Rectal smooth muscle tissue (tissue), 1 donor: ENCODE measurements at regions not wholly inside any gene's neighbourhood (a gene's known extent, or its start where the extent isn't known, plus 50 kb on each side); places are given as distances from the start of the nearest gene placed in this dataset.
"Not testable (repeated sequence)": the region's sequence is repeated elsewhere in the genome, so short reads cannot be mapped to it uniquely, and the experiment has no call there.

ENCODE experiments used
- H3K27ac ChIP-seq: one replicate; pipeline ENCODE4 v1.7.0; 2013; ENCODE audit warnings: low read depth, low read length, inconsistent platforms
- H3K27me3 ChIP-seq: one replicate; pipeline ENCODE4 v1.7.0; 2013; ENCODE audit warnings: low read length; ENCODE audit not compliant: control insufficient read depth, insufficient read depth
- H3K36me3 ChIP-seq: one replicate; pipeline ENCODE4 v1.7.0; 2013; ENCODE audit warnings: low read length; ENCODE audit not compliant: control insufficient read depth, insufficient read depth
- H3K4me1 ChIP-seq: one replicate; pipeline ENCODE4 v1.7.0; 2013; ENCODE audit warnings: low read length; ENCODE audit not compliant: control insufficient read depth, insufficient read depth
- H3K4me3 ChIP-seq: one replicate; pipeline ENCODE4 v1.7.0; 2013; ENCODE audit warnings: low read length
- H3K9ac ChIP-seq: one replicate; pipeline ENCODE4 v1.7.0; 2013; ENCODE audit warnings: low read length

DNA sequence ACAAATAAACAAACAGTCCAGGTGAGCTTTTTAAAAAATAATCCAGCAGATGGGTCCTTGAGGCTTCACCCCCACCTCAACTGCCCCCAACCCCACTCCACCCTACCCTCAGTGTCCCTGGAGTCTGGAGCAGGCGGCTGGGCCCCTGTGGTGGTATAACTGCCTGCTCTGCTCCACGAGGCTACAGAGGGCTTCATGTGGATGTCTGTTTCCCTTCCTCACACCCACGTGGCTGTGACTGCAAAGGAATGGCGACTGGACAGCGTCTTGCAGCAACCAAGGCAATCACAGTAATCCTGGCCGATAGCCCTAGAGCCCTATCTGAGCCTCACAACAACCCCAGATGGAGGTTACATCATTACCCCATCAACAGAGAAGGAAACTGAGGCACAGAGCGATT lies 76.5 kb downstream of the SLC2A10 start:
- H3K36me3 ChIP-seq = no peaks in the 10 kb centered on the region
- peaks cover 2% of the 10 kb centered on the region for H3K4me1 ChIP-seq
- no peak overlapping the region for H3K4me3 ChIP-seq
- no peak overlapping the region for H3K9ac ChIP-seq
- no peaks in the 10 kb centered on the region for H3K27me3 ChIP-seq
- H3K27ac ChIP-seq = no peak overlapping the region

DNA sequence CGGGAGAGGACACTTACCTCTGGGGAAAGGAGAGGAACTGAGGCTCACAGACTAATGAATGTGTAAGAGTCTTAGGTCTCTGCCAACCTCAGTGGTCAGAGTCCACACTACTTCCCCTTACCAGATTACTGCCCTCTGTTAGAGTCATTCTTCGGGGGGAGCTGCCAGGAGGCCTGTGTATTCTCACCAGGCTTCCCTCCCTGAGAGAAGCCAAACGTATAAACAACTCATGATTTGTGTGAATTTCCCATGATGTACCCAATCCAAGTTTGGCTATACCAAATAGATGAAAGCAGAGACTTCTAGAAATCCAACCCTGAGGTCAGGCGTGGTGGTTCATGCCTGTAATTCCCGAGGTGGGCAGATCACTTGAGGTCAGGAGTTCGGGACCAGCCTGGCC lies 77.1 kb downstream of the SLC2A10 start:
- no peak overlapping the region for H3K9ac ChIP-seq
- no peak overlapping the region for H3K27ac ChIP-seq
- no peaks in the 10 kb centered on the region for H3K27me3 ChIP-seq
- no peak overlapping the region for H3K4me3 ChIP-seq
- peaks cover 2% of the 10 kb centered on the region for H3K4me1 ChIP-seq
- H3K36me3 ChIP-seq = no peaks in the 10 kb centered on the region

DNA sequence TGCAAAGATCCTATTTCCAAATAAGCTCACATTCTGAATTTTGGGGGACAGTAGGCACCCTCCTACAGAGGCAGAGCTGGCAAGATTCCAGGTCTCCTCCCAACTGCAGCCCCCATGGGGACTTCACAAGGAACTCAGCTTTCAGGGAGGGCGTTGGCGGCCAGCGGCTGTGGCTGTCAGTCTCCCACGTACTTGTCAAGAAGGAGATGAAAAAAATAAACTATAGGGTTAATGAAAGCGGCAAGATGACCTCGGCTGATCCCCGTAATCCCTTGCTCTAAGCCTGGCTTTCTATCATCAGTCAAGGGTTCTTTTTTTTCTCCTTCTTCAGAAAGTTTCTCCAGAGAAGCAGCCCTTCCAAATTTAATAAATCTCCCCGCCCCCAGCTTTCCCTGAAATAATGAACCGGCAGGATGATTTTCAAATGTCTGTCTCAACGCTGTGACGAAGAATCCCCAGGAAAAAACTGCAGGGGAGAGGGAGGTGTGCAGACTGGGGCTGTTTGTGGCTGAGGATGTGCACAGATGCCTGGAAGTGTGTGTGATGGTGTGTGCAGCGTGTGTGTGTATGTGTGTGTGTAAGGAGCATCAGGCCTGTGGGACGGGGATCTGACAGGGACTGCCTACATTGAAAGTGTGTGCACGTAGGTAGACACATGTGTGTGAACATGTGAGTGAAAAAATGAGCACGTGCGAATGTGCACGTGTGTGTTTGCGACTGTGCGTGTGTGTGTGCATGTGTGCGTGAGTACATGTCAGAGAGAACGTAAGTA lies 78.7 kb downstream of the SLC2A10 start:
- H3K9ac ChIP-seq = no peak overlapping the region
- H3K36me3 ChIP-seq = no peaks in the 10 kb centered on the region
- H3K4me3 ChIP-seq = no peak overlapping the region
- H3K4me1 ChIP-seq = peaks cover 2% of the 10 kb centered on the region
- no peak overlapping the region for H3K27ac ChIP-seq
- no peaks in the 10 kb centered on the region for H3K27me3 ChIP-seq

- H3K9ac ChIP-seq, H3K27ac ChIP-seq, H3K4me3 ChIP-seq, H3K36me3 ChIP-seq, H3K4me1 ChIP-seq, H3K27me3 ChIP-seq: not testable (repeated sequence)
These were observed 79.3 kb downstream of the SLC2A10 start for GRCh38 chr20:46788763-46789091.

DNA sequence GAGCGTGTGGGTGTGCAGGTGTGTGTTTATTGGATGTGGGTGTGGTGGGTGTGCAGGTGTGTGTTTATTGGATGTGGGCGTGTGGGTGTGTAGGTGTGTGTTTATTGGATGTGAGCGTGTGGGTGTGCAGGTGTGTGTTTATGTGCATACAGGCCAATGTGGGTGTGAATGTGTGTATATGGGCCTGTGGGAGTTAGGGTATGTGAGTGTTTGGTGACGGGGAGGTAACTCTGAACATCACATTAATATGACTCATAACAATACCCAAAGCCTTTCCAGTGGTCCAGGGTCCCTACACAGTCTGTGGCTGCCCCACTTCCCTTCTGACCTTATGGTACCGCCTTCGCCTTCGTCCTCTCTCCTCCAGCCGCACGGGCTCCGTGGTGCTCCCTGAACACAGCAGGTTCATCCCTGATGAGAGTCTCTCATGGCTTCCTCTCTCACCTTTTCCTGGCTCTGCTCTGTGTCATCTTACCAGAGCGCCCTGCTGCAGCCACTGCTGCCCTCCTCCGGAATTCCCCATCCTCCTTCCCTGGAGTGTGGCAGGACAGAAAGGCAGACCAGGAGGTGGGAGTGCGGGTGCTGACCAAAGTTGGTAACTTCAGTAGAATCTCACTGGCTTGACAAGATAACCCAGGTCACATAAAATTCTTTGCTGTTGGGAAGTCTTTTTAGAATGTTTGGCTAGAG lies 80.0 kb downstream of the SLC2A10 start:
- Histone ChIP-seq H3K27me3 (no peaks in the 10 kb centered on the region), H3K4me1 (peaks cover 2% of the 10 kb centered on the region), H3K9ac (no peak overlapping the region), H3K36me3 (no peaks in the 10 kb centered on the region), H3K27ac (no peak overlapping the region), H3K4me3 (no peak overlapping the region)

DNA sequence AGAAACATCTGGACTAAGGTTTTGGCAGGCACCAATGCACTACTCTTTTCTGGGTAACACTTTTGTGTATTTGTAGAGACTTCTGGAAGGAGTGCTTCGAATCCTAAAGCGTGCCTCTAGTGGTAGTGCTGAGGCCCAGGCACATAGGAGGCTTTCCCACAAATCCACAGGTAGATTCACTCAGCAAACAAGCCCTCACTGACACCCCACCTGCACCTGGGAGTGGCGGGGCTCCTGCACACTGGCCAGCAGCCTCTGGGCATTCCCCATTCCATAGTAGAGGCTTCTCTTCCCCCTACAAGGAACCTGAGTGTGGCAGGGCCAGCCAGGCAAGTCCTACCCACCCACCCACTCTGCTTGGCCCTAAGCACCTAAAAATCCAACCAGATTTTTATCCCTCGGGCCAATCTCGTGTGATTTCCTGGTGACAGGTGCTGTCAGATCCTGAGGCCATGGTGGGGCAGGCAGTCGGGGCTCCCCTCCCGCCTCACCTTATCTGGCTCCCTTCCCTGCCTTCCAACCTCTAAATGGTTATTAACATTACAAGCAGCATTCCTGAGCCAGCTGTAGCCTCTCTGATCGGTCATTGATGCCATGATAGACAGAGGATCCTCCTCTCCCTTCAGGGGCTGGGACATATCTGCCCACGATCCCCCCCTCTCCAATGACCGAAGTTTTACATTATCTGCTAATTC lies 82.4 kb downstream of the SLC2A10 start:
- H3K36me3 ChIP-seq = no peaks in the 10 kb centered on the region
- no peak overlapping the region for H3K9ac ChIP-seq
- no peak overlapping the region for H3K4me3 ChIP-seq
- no peaks in the 10 kb centered on the region for H3K27me3 ChIP-seq
- H3K27ac ChIP-seq = no peak overlapping the region
- peaks cover 2% of the 10 kb centered on the region for H3K4me1 ChIP-seq

DNA sequence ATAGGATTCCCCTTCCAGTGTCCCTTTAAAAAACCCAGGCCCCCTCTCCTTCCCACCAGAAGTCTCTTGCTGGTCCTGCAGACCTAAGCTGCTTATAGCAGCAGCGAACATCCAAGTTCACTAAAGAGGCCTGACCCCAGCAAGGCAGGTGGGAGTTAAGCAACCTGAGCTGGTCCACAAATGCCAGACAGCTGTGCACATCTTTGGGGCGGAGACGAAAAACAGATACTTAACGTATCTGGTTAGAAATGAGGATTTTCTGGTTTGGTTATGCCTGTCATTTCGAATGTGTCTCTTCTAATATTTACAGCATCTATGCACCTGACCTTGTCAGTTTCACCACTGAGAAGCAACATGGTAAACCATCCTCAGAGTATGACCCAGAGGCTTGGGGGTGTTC lies 87.8 kb downstream of the SLC2A10 start:
- H3K4me1 ChIP-seq = no peaks in the 10 kb centered on the region

DNA sequence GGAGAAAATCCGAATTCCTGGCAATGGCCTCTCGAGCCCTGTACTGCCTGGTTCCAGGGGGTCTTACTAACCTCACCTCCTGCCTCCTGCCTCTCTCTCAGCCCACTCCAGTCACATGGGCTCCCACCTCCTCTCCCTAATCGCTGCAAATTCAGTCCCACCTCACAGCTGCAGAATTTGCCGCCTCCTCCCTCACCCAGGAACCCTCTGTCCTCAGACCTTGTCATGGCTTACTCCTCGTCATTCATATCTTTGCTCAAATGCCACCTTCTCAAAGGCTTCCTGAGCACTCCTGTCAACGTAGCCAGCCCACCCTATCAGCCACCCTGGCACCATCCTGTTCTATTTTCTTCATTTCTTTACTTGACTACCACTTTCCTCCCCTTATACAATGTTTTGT lies 89.0 kb downstream of the SLC2A10 start:
- Histone ChIP-seq H3K27me3 (no peaks in the 10 kb centered on the region), H3K4me3 (no peak overlapping the region), H3K4me1 (no peaks in the 10 kb centered on the region), H3K27ac (no peak overlapping the region), H3K9ac (no peak overlapping the region), H3K36me3 (no peaks in the 10 kb centered on the region)

More for the DNA sequence above, 87.8 kb downstream of the SLC2A10 start:
- Histone ChIP-seq H3K27ac (no peak overlapping the region), H3K4me3 (no peak overlapping the region), H3K27me3 (no peaks in the 10 kb centered on the region), H3K36me3 (no peaks in the 10 kb centered on the region), H3K9ac (no peak overlapping the region)

DNA sequence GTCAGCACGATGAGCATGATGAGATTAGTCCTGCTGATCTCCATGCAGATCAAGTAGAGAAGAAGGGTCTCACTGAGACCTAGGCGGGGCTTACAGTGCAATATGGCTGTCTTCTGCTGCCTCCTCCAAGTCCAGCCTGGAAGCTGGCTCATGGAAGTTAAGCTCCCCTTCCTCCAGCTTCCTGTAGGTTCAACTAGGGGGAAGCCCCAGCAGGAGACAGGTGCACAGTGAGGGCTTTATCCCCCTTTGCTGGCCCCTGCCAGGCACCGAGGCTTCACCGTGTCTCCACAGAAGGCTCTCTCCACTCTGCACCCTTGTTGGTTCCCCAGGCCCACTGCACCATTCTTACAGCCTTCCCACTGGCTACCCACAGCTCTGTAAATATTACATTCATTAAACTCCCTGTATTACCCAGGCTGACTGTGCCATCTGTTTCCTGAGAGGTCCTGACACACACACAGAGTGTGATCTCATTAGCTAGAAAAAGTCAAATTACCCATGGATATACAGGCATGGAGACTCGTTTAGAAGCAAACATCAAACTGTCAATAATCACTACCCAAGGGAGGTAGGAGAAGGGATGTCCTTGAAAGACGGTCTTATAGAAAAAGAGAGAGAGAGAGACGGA lies 90.4 kb downstream of the SLC2A10 start:
- no peaks in the 10 kb centered on the region for H3K36me3 ChIP-seq
- no peaks in the 10 kb centered on the region for H3K4me1 ChIP-seq
- H3K27ac ChIP-seq = no peak overlapping the region
- H3K9ac ChIP-seq = no peak overlapping the region
- no peak overlapping the region for H3K4me3 ChIP-seq
- H3K27me3 ChIP-seq = no peaks in the 10 kb centered on the region

- H3K36me3 ChIP-seq = no peaks in the 10 kb centered on the region
- H3K9ac ChIP-seq = no peak overlapping the region
- H3K4me1 ChIP-seq = no peaks in the 10 kb centered on the region
- no peak overlapping the region for H3K27ac ChIP-seq
- H3K27me3 ChIP-seq = no peaks in the 10 kb centered on the region
- no peak overlapping the region for H3K4me3 ChIP-seq
These were observed 91.0 kb downstream of the SLC2A10 start for GRCh38 chr20:46800409-46800804.

DNA sequence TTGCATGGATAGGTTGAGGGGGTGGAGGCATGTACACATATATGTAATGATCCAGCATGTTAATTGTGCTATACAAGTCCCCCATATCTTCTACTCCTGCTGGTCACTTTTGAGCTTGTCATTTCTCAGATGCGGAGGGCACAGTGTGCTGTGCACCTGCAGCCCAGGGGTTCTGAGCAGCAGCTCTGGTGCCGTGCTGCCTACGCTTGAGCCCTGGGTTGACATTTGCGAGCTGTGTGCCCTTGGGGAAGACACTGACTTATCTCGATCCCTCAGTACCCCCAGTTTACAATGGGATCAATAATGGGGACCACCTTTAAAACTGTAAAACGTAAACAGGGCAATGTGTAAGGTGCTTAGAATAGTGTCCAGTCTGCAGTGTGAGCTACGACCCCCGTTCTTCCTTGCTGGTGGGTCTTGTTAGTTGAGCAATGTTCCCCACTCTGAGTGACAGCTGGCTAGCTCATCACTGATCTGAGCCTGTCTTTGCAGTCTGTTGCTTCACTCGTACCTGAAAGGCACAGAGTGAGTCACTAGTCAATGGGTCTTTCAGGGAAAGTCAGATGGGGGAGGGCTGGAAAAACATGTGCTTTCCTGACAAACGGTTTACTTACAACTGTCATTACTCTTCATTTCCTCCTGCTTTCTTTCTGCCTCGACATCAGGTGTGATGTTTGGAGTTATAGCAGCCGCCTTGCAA lies 91.7 kb downstream of the SLC2A10 start:
- Histone ChIP-seq H3K9ac (no peak overlapping the region), H3K4me1 (no peaks in the 10 kb centered on the region), H3K36me3 (no peaks in the 10 kb centered on the region), H3K27me3 (no peaks in the 10 kb centered on the region), H3K27ac (no peak overlapping the region), H3K4me3 (no peak overlapping the region)

DNA sequence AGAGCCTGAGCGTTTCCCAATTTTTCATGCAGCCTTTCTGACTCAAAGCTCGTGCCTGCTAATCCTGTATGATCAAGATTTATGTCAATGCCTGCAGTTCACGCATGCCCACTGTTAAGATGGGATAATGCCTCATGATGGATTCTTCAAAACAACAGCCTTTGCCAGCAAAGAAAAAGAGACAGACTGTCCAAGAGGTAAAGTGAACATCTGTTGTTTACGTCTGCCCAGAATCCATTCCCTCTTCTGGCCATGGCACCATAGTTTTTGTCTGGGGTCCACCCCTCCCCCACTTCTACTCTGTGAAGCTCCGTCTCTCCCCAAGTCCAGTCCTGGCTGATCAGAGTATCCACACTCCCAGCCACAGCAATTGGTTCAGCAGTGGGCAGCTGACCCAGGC lies 91.9 kb upstream of the EYA2 start:
- H3K36me3 ChIP-seq = no peaks in the 10 kb centered on the region
- no peaks in the 10 kb centered on the region for H3K27me3 ChIP-seq
- H3K27ac ChIP-seq = no peak overlapping the region
- no peak overlapping the region for H3K9ac ChIP-seq
- H3K4me3 ChIP-seq = no peak overlapping the region
- H3K4me1 ChIP-seq = no peaks in the 10 kb centered on the region
